ENCODE measurements at regions not wholly inside any gene's neighbourhood (a gene's known extent, or its start where the extent isn't known, plus 50 kb on each side); places are given as distances from the start of the nearest gene placed in this dataset.

- Histone ChIP-seq H3K9me1 (replicated peaks; ENCODE audit: control insufficient read depth, extremely low read depth, insufficient read depth, low read length) (no peaks in the 10 kb centered on the region), H3K36me3 (ENCODE audit: control insufficient read depth in 2 of 2, extremely low read depth in 1 of 2, insufficient read depth in 2 of 2, low read length in 2 of 2) (no peaks in the 10 kb centered on the region), H3K9me3 (replicated peaks; ENCODE audit: control insufficient read depth, insufficient read depth, low read length) (no peaks in the 10 kb centered on the region), H3K4me3 (replicated peaks in 1 of 3; ENCODE audit: insufficient read depth in 1 of 3, low read depth in 1 of 3, low read length in 3 of 3) (no peak overlapping the region), H2AFZ (ENCODE audit: low read depth, low read length) (no peak overlapping the region), H3K9ac (replicated peaks; ENCODE audit: extremely low read depth, insufficient read depth, low read length) (no peak overlapping the region), H3K4me1 (ENCODE audit: control insufficient read depth, extremely low read depth, insufficient read depth, low read length) (no peaks in the 10 kb centered on the region), H3K79me2 (ENCODE audit: control insufficient read depth, insufficient read depth, low read length) (no peaks in the 10 kb centered on the region), H3K27ac (ENCODE audit: insufficient read depth, low read depth, low read length) (no peak overlapping the region), H3K27me3 (ENCODE audit: control insufficient read depth in 2 of 2, insufficient read depth in 2 of 2, low read length in 2 of 2) (no peaks in the 10 kb centered on the region), H3K4me2 (ENCODE audit: insufficient read depth, low read length) (no peak overlapping the region), H4K20me1 (replicated peaks; ENCODE audit: control insufficient read depth, extremely low read depth, insufficient read depth, low read length) (no peaks in the 10 kb centered on the region)
- POLR2A ChIA-PET: no interaction called here
- DNase-seq (ENCODE audit: low read depth, low spot score) (no peak), FAIRE-seq (no peak)
- intact Hi-C loops (cut with micrococcal nuclease): no loop called here
- CTCF ChIA-PET: no interaction called here
- BruUV-seq (replicated peaks): no TSS peak
- dilution Hi-C loops (cut with MboI; ENCODE audit: extremely low pct_ligation_motif_present, low sequenced_read_pairs): no loop called here
- no peak for TF ChIP-seq GATA2 (IDR thresholded peaks at IDR 0.05; ENCODE audit: insufficient read depth, insufficient read length, low read depth, low read length)
- no peak for TF ChIP-seq MYC (IDR thresholded peaks at IDR 0.05; ENCODE audit: low read depth, low read length)
- TF ChIP-seq FOS (IDR thresholded peaks at IDR 0.05; ENCODE audit: borderline replicate concordance, insufficient read depth, low read length): no peak
- no peak for TF ChIP-seq JUN (IDR thresholded peaks at IDR 0.05; ENCODE audit: borderline replicate concordance, insufficient read depth, insufficient read length, low read depth)
- no peak for TF ChIP-seq POLR2A (IDR thresholded peaks at IDR 0.05; ENCODE audit: low read depth, low read length)
- no peak for TF ChIP-seq EZH2 (IDR thresholded peaks at IDR 0.05; ENCODE audit: borderline replicate concordance, low read depth, low read length, severe bottlenecking)
- TF ChIP-seq POLR2AphosphoS5 (IDR thresholded peaks at IDR 0.05; ENCODE audit: insufficient read depth, low read depth, low read length): no peak
- TF ChIP-seq CTCF (IDR thresholded peaks at IDR 0.05; ENCODE audit: extremely low read depth in 1 of 2, insufficient read depth in 1 of 2, low read depth in 1 of 2, low read length in 2 of 2): no peak
Measured at GRCh38 chrX:4243759-4244158, 530.3 kb upstream of the PRKX start.
